GM12878 (cell line): ENCODE measurements at regions not wholly inside any gene's neighbourhood (a gene's known extent, or its start where the extent isn't known, plus 50 kb on each side); places are given as distances from the start of the nearest gene placed in this dataset.

Experiments
- ATAC-seq: fragments of 200-7000 bp; cut with Tn5 transposase; 3 replicates; pipeline ENCODE4 v1.9.1; 2020; ENCODE audit warnings: mild to moderate bottlenecking, moderate library complexity
- BruUV-seq: library from RNA; stranded (reverse); fragments of 400-500 nt; replicated peaks from 2 replicates; lab custom pipeline; 2021; lab: Mats Ljungman, UMichigan
- CTCF ChIA-PET: fragments of 300-600 bp; sonication (Branson Sonifier 250); formaldehyde crosslinking; extraction: SDS; loops from one replicate; lab custom pipeline; 2021; ENCODE audit warnings: inconsistent platforms; lab: Yijun Ruan, JAX
- POLR2A ChIA-PET: fragments of 350-600 bp; formaldehyde crosslinking; extraction: SDS; loops from one replicate; lab custom pipeline; 2021; ENCODE audit warnings: inconsistent platforms; lab: Charles Lee
- RAD21 ChIA-PET: fragments of 300-600 bp; sonication (Branson Sonifier 250); formaldehyde crosslinking; loops from one replicate; lab custom pipeline; 2023; ENCODE audit warnings: antibody characterized with exemption; ENCODE audit not compliant: unreplicated experiment; lab: Charles Lee
- SMC1A ChIA-PET: fragments of 300-600 bp; sonication (Branson Sonifier 250); formaldehyde crosslinking; loops from one replicate; lab custom pipeline; 2023; ENCODE audit not compliant: unreplicated experiment, uncharacterized antibody; lab: Charles Lee
- DNase-seq: peaks from one replicate; pipeline ENCODE4 v3.0.0-alpha.2; 2011; ENCODE audit warnings: low read depth, low spot score
- FAIRE-seq: peaks from 3 replicates; lab custom pipeline; 2011; peaks lifted over from hg19 to GRCh38; lab: Jason Lieb, UNC
- H2AFZ ChIP-seq: 2 replicates; pipeline ENCODE4 v1.6.0; 2011; ENCODE audit warnings: low read depth, low read length, control low read depth; ENCODE audit not compliant: control insufficient read depth
- H3K27ac ChIP-seq: 2 replicates; pipeline ENCODE4 v1.5.1; 2011; ENCODE audit warnings: control low read depth; ENCODE audit not compliant: control insufficient read depth, insufficient read depth
- H3K27me3 ChIP-seq, 2 experiments: replicated peaks in 1 of 2; 2 replicates each; pipeline versions ENCODE4 v1.6.0 to v1.6.1; 2011; ENCODE audit warnings: low read length in 1 of 2; ENCODE audit not compliant: control insufficient read depth in 2 of 2, insufficient read depth in 2 of 2
- H3K36me3 ChIP-seq, 2 experiments: 2 replicates each; pipeline ENCODE4 v1.5.1; 2011; ENCODE audit warnings: low read length in 1 of 2; ENCODE audit not compliant: control insufficient read depth in 2 of 2, insufficient read depth in 2 of 2
- H3K4me1 ChIP-seq: 2 replicates; pipeline ENCODE4 v1.6.1; 2011; ENCODE audit warnings: mild to moderate bottlenecking, low read length, moderate library complexity, mixed read lengths; ENCODE audit not compliant: control insufficient read depth, insufficient read depth
- H3K4me2 ChIP-seq: 2 replicates; pipeline ENCODE4 v1.6.0; 2011; ENCODE audit warnings: control low read depth; ENCODE audit not compliant: control insufficient read depth, insufficient read depth
- H3K4me3 ChIP-seq: fragments of 200-600 bp; sonication (generic); 2 replicates; pipeline ENCODE4 v1.5.1; 2016
- H3K79me2 ChIP-seq: 2 replicates; pipeline ENCODE4 v1.6.0; 2011; ENCODE audit warnings: low read length; ENCODE audit not compliant: control insufficient read depth, insufficient read depth
- H3K9ac ChIP-seq: 2 replicates; pipeline ENCODE4 v1.8.0; 2011; ENCODE audit warnings: low read length, control low read depth, mixed read lengths; ENCODE audit not compliant: control insufficient read depth, insufficient read depth
- H3K9me3 ChIP-seq: replicated peaks from 3 replicates; pipeline ENCODE4 v1.5.1; 2011; ENCODE audit warnings: mild to moderate bottlenecking, low read length; ENCODE audit not compliant: control insufficient read depth, insufficient read depth
- H4K20me1 ChIP-seq: 2 replicates; pipeline ENCODE4 v1.6.0; 2011; ENCODE audit not compliant: control insufficient read depth, insufficient read depth
- GATAD2B ChIP-seq: fragments of 450-650 bp; conservative IDR thresholded peaks from 2 replicates; pipeline ENCODE4 v1.6.1; 2017; ENCODE audit warnings: low read depth, mild to moderate bottlenecking, moderate library complexity
- IKZF1 ChIP-seq: fragments of 450-650 bp; conservative IDR thresholded peaks from 2 replicates; pipeline ENCODE4 v1.6.1; 2017; ENCODE audit warnings: antibody characterized with exemption, mild to moderate bottlenecking
- IRF4 ChIP-seq: IDR thresholded peaks from 2 replicates; pipeline ENCODE4 v1.6.1; 2011; ENCODE audit warnings: low read depth, low read length
- LARP7 ChIP-seq: fragments of 450-650 bp; IDR thresholded peaks from 2 replicates; pipeline ENCODE4 v1.6.1; 2017; ENCODE audit warnings: mild to moderate bottlenecking
- NKRF ChIP-seq: fragments of 450-650 bp; conservative IDR thresholded peaks from 2 replicates; pipeline ENCODE4 v1.6.1; 2017; ENCODE audit warnings: mild to moderate bottlenecking, moderate library complexity
- NRF1 ChIP-seq: conservative IDR thresholded peaks from 2 replicates; pipeline ENCODE4 v1.6.1; 2011; ENCODE audit warnings: mild to moderate bottlenecking, low read depth, low read length, improper control_type of control experiment
- RAD51 ChIP-seq: fragments of 450-650 bp; IDR thresholded peaks from 2 replicates; pipeline ENCODE4 v1.6.1; 2016; ENCODE audit warnings: moderate library complexity, mild to moderate bottlenecking, inconsistent platforms
- TCF12 ChIP-seq: IDR thresholded peaks from 2 replicates; pipeline ENCODE4 v1.6.1; 2011; ENCODE audit warnings: low read depth, mild to moderate bottlenecking, low read length
- WGBS: methylation state at CpG from one replicate; pipeline ENCODE4 v1.1.6; 2016; ENCODE audit warnings: low lambda C conversion rate; ENCODE audit not compliant: insufficient replicate concordance, insufficient coverage; ENCODE audit errors: missing lambda C conversion rate; 5-methylcytosine and 5-hydroxymethylcytosine counted together
- in situ Hi-C: fragments of 300-500 bp; cut with MboI; formaldehyde crosslinking; loops from 9 replicates; pipeline ENCODE4 v1.14.3; 2018; ENCODE audit warnings: mixed read lengths
- intact Hi-C: fragments of 100-400 bp; cut with micrococcal nuclease; formaldehyde crosslinking; loops from one replicate; pipeline ENCODE4 v1.14.2; 2022; ENCODE audit not compliant: unreplicated experiment
- TF ChIP-seq, protein P1 (sequence below): fragments of 450-650 bp; IDR thresholded peaks from 2 replicates; pipeline ENCODE4 v1.6.1; 2016; ENCODE audit warnings: mild to moderate bottlenecking
- TF ChIP-seq, protein P2 (sequence below): fragments of 150-350 bp; IDR thresholded peaks from 2 replicates; pipeline ENCODE4 v1.6.1; 2014; ENCODE audit warnings: mild to moderate bottlenecking, low read depth, low read length

GRCh38 chr6:155586090-155586489 is 130.5 kb upstream of the NOX3 start:
- RAD21 ChIA-PET = no interaction called here
- H3K36me3 ChIP-seq = no peaks in the 10 kb centered on the region
- H4K20me1 ChIP-seq = no peaks in the 10 kb centered on the region
- no peaks in the 10 kb centered on the region for H3K79me2 ChIP-seq
- H3K4me3 ChIP-seq = no peak overlapping the region
- in situ Hi-C loops (no loop called here), intact Hi-C loops (no loop called here)
- CTCF ChIA-PET = interaction anchor here (0.6 to 1.4 kb wide), 2 partner anchors 12 to 1032 kb away, joined by 3 to 4 read pairs; no protein-coding TSS in a partner anchor
- POLR2A ChIA-PET = no interaction called here
- TF ChIP-seq TCF12 = no peak
- TF ChIP-seq, protein P1, sequence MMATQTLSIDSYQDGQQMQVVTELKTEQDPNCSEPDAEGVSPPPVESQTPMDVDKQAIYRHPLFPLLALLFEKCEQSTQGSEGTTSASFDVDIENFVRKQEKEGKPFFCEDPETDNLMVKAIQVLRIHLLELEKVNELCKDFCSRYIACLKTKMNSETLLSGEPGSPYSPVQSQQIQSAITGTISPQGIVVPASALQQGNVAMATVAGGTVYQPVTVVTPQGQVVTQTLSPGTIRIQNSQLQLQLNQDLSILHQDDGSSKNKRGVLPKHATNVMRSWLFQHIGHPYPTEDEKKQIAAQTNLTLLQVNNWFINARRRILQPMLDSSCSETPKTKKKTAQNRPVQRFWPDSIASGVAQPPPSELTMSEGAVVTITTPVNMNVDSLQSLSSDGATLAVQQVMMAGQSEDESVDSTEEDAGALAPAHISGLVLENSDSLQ = peak; percentile 63; the same call in 1 of the 2 replicates
- no peak overlapping the region for H3K9ac ChIP-seq
- H3K4me1 ChIP-seq = no peaks in the 10 kb centered on the region
- no peaks in the 10 kb centered on the region for H3K9me3 ChIP-seq
- DNase-seq (no peak), ATAC-seq (no peak), FAIRE-seq (no peak)
- H3K4me2 ChIP-seq = no peak overlapping the region
- WGBS = 100% methylated on average over 1 of the region's 1 CpG
- H3K27ac ChIP-seq = no peak overlapping the region
- SMC1A ChIA-PET = no interaction called here
- no peaks in the 10 kb centered on the region for H3K27me3 ChIP-seq
- no TSS peak for BruUV-seq
- H2AFZ ChIP-seq = no peak overlapping the region

DNA sequence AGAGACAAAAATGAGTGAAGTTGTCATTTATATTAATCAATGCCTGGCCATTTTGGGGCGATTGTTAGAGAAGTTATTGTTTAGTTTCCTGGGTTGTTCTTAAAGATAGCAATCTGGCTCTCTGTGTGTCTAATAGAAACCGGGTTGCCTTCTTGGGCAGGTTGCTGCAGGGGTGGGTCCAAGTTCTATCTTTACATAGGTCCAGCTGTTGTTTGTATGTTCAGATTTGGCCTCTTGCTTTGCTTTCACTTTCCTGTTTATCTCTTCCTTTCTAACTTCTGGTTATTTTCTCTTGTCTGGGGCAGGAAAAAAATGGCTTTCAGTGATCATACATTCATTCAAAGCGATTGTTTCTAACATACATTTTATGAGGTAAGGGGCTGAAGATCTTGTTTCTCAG is 128.4 kb upstream of the NOX3 start:
- POLR2A ChIA-PET = no interaction called here
- no peak overlapping the region for H3K4me3 ChIP-seq
- in situ Hi-C loops = no loop called here
- no peak for FAIRE-seq
- H2AFZ ChIP-seq = peak overlapping the region; percentile 37
- no peaks in the 10 kb centered on the region for H3K79me2 ChIP-seq
- H3K4me2 ChIP-seq = peak overlapping the region; percentile 35; the same call in 1 of the 2 replicates
- no peaks in the 10 kb centered on the region for H3K4me1 ChIP-seq
- CTCF ChIA-PET = no interaction called here
- RAD21 ChIA-PET = no interaction called here
- BruUV-seq = no TSS peak
- SMC1A ChIA-PET = no interaction called here
- no peaks in the 10 kb centered on the region for H3K9me3 ChIP-seq
- TF ChIP-seq NKRF (no peak), LARP7 (no peak), IRF4 (no peak), IKZF1 (no peak), RAD51 (no peak), GATAD2B (no peak), NRF1 (no peak)
- TF ChIP-seq, protein P2, sequence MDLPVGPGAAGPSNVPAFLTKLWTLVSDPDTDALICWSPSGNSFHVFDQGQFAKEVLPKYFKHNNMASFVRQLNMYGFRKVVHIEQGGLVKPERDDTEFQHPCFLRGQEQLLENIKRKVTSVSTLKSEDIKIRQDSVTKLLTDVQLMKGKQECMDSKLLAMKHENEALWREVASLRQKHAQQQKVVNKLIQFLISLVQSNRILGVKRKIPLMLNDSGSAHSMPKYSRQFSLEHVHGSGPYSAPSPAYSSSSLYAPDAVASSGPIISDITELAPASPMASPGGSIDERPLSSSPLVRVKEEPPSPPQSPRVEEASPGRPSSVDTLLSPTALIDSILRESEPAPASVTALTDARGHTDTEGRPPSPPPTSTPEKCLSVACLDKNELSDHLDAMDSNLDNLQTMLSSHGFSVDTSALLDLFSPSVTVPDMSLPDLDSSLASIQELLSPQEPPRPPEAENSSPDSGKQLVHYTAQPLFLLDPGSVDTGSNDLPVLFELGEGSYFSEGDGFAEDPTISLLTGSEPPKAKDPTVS = no peak
- TF ChIP-seq, all 136 proteins: peak for 0
- no peaks in the 10 kb centered on the region for H4K20me1 ChIP-seq
- DNase-seq = no peak
- WGBS = 27% methylated on average over 3 of the region's 3 CpGs
- H3K27me3 ChIP-seq = no peaks in the 10 kb centered on the region
- H3K36me3 ChIP-seq = no peaks in the 10 kb centered on the region
- no peak overlapping the region for H3K9ac ChIP-seq
- ATAC-seq = peak; percentile 22; the same call in 1 of the 3 replicates
- no peak overlapping the region for H3K27ac ChIP-seq
- intact Hi-C loops = no loop called here
